ENCODE measurements at regions not wholly inside any gene's neighbourhood (a gene's known extent, or its start where the extent isn't known, plus 50 kb on each side); places are given as distances from the start of the nearest gene placed in this dataset.

GRCh38 chr6:139663996-139664395 lies 289.5 kb upstream of the CITED2 start:
- Histone ChIP-seq H3K4me1 (ENCODE audit: insufficient read depth, low read length, severe bottlenecking) (no peaks in the 10 kb centered on the region), H3K27me3 (ENCODE audit: insufficient read depth, low read length) (no peaks in the 10 kb centered on the region), H3K36me3 (ENCODE audit: insufficient read depth, low read length) (no peaks in the 10 kb centered on the region), H3K4me2 (ENCODE audit: low read length) (no peak overlapping the region), H3K9me3 (ENCODE audit: low read length) (no peaks in the 10 kb centered on the region), H3K9ac (ENCODE audit: low read length) (no peak overlapping the region), H3F3A (ENCODE audit: insufficient read depth, low read length) (no peaks in the 10 kb centered on the region), H3K79me2 (ENCODE audit: insufficient read depth, low read length) (no peaks in the 10 kb centered on the region), H2AFZ (ENCODE audit: low read length) (no peak overlapping the region), H3K27ac (ENCODE audit: low read depth, low read length, poor library complexity, severe bottlenecking) (no peak overlapping the region), H3K9me2 (ENCODE audit: low read depth, low read length) (no peaks in the 10 kb centered on the region), H4K20me1 (ENCODE audit: insufficient read depth, low read length) (no peaks in the 10 kb centered on the region), H3K4me3 (ENCODE audit: low read depth, low read length, poor library complexity, severe bottlenecking) (no peak overlapping the region)
- TF ChIP-seq CTCF (IDR thresholded peaks at IDR 0.05; ENCODE audit: low read length) (no peak), EZH2 (IDR thresholded peaks at IDR 0.05; ENCODE audit: borderline replicate concordance, low read length) (no peak)

- Histone ChIP-seq H3K36me3 (ENCODE audit: insufficient read depth, low read length) (no peaks in the 10 kb centered on the region), H3K9ac (ENCODE audit: low read length) (no peak overlapping the region), H3K4me1 (ENCODE audit: insufficient read depth, low read length, severe bottlenecking) (no peaks in the 10 kb centered on the region), H2AFZ (ENCODE audit: low read length) (no peak overlapping the region), H3K4me3 (ENCODE audit: low read depth, low read length, poor library complexity, severe bottlenecking) (no peak overlapping the region), H3K27me3 (ENCODE audit: insufficient read depth, low read length) (no peaks in the 10 kb centered on the region), H4K20me1 (ENCODE audit: insufficient read depth, low read length) (no peaks in the 10 kb centered on the region), H3K9me2 (ENCODE audit: low read depth, low read length) (no peaks in the 10 kb centered on the region), H3K4me2 (ENCODE audit: low read length) (no peak overlapping the region), H3K9me3 (ENCODE audit: low read length) (no peaks in the 10 kb centered on the region), H3K79me2 (ENCODE audit: insufficient read depth, low read length) (no peaks in the 10 kb centered on the region), H3F3A (ENCODE audit: insufficient read depth, low read length) (no peaks in the 10 kb centered on the region), H3K27ac (ENCODE audit: low read depth, low read length, poor library complexity, severe bottlenecking) (no peak overlapping the region)
- no peak for TF ChIP-seq EZH2 (IDR thresholded peaks at IDR 0.05; ENCODE audit: borderline replicate concordance, low read length)
- TF ChIP-seq CTCF (IDR thresholded peaks at IDR 0.05; ENCODE audit: low read length), result no peak
These were observed 285.3 kb upstream of the CITED2 start for GRCh38 chr6:139659711-139660110.

- Histone ChIP-seq H3K4me3 (ENCODE audit: low read depth, low read length, poor library complexity, severe bottlenecking) (no peak overlapping the region), H4K20me1 (ENCODE audit: insufficient read depth, low read length) (no peaks in the 10 kb centered on the region), H2AFZ (ENCODE audit: low read length) (no peak overlapping the region), H3K27me3 (ENCODE audit: insufficient read depth, low read length) (no peaks in the 10 kb centered on the region), H3K9ac (ENCODE audit: low read length) (no peak overlapping the region), H3K36me3 (ENCODE audit: insufficient read depth, low read length) (no peaks in the 10 kb centered on the region), H3K27ac (ENCODE audit: low read depth, low read length, poor library complexity, severe bottlenecking) (no peak overlapping the region), H3F3A (ENCODE audit: insufficient read depth, low read length) (no peaks in the 10 kb centered on the region), H3K79me2 (ENCODE audit: insufficient read depth, low read length) (no peaks in the 10 kb centered on the region), H3K9me2 (ENCODE audit: low read depth, low read length) (no peaks in the 10 kb centered on the region), H3K4me2 (ENCODE audit: low read length) (no peak overlapping the region), H3K4me1 (ENCODE audit: insufficient read depth, low read length, severe bottlenecking) (no peaks in the 10 kb centered on the region), H3K9me3 (ENCODE audit: low read length) (no peaks in the 10 kb centered on the region)
- TF ChIP-seq EZH2 (IDR thresholded peaks at IDR 0.05; ENCODE audit: borderline replicate concordance, low read length), result no peak
- TF ChIP-seq CTCF (IDR thresholded peaks at IDR 0.05; ENCODE audit: low read length), result no peak
These were observed 284.7 kb upstream of the CITED2 start for GRCh38 chr6:139659196-139659595.
